GM21825 (cell line): ENCODE measurements at regions not wholly inside any gene's neighbourhood (a gene's known extent, or its start where the extent isn't known, plus 50 kb on each side); places are given as distances from the start of the nearest gene placed in this dataset.

Experiments used
- ATAC-seq: cut with Tn5 transposase; IDR thresholded peaks from one replicate; pipeline ENCODE4 v1.9.1; 2021; ENCODE audit warnings: mild to moderate bottlenecking, moderate library complexity; ENCODE audit not compliant: unreplicated experiment

DNA sequence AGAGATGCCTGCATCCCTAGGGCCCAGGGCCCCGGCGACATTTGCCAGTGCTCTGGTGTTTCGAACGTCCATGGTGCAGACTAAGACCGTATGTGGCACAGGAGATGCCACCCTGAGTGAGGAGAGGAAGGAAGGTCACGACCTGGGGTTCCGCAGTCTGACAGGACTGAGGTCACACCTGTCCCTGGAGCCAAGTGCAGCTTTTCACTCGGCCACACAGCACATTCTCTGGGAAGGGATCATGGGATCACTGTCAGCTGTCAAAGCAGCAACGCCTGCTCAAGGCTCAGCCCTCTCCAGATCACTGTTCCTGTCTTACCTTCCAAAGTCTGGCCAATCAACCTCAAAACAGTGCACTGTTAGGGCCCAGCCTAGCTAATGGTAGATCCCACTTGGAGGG lies 243.6 kb downstream of the SIPA1L2 start:
- no peak for ATAC-seq

DNA sequence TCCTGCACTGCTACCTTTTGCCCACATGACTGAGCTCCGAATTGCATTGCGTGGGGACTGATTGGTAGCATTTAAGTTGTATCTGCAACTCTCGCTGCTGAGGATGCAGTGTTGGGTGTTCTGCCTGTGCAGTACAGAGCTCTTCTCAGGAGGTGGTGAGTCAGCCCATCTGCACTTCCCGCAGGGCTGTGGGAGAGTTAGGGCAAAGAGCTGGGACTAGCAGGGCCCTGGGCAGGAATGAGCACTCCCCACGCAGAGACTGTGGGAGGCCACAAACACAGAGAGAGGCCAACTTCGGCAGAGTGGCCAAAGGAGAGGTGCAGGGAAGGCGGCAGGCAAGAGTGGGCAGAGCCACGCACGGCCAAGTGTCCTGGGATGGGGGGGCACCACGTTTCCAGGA lies 244.7 kb downstream of the SIPA1L2 start:
- ATAC-seq: no peak

DNA sequence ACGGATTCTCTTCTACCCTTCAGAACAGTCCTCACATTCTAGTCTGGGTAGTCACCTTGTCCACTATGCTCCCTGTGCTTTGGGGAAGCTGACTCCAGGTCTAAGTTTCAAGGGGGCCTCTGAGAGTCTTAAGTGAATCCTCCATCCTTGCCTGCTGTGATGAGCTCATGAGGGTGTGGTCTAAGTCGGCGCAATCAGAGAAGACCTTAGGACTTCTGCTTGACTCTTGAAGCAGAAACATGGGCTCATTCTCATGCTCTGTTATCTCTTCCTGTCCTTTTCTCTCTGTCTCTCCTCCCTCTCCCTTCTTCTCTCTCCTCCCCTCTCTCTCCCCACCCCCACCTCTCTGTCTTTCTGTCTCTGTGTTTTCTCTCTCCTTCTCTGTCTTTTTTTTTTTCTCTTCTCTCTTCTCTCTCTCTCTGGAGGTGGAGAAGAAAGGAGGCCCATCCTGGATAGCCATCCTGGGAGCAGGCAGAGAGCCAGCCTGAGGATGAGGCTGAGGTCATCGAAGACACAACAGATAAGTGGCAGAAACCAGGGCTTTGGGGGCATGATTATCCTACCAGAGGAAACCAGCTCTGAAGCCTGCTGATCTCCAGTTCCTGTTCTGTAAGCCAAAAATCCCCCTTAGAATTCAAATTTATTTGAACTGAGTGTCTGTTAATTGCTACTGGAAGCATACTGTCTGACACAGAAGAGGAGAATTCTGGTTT lies 245.6 kb downstream of the SIPA1L2 start:
- no peak for ATAC-seq

DNA sequence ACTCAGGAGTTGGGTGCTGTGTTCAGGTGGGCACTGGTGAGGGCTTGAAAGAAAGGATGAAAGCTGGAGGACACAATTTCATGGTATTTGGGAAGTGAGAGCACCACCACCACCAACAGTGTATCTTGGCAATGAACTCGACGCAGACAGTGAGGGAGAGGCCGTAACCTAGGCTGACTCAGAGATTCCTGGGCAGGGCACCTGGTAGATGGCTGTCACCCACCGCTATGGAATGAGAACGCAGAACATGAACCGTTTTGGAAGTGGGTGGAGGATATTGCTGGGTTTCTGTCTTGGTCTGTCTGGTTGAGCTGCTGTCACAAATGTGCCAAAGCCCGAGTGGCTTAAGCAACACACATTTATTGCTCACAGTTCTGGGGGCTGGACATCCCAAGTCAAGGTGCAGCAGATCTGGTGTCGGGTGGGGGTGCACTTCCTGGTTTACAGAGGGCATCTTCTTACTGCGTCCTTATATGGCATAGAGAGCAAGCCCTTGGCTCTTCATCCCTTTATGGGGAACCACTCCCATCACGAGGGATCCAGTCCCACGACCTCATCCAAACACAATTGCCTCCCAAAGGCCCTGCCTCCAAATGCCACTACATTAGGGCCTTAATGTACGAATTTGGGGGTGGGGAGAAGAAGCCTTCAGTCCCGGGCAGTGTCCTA lies 246.3 kb downstream of the SIPA1L2 start:
- ATAC-seq: no peak

DNA sequence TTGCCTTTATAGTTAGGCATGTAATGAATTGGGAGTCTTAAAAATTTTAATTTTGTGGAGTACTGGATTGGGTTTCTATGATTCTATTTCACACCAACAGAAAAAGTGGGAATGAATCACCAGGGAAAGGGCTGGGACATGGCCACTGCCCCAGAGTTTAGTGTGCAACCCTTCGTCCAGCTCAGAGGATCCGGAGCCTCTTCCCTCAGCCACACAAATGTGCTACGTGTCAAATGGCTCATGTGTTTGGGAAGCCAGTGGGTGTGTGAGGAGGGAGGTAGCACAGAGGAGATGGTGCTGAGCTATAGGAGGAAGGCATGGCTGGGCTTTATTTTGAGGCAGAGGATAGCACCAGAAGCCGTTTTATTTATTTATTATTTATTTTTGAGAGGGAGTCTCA lies 247.3 kb downstream of the SIPA1L2 start:
- no peak for ATAC-seq

DNA sequence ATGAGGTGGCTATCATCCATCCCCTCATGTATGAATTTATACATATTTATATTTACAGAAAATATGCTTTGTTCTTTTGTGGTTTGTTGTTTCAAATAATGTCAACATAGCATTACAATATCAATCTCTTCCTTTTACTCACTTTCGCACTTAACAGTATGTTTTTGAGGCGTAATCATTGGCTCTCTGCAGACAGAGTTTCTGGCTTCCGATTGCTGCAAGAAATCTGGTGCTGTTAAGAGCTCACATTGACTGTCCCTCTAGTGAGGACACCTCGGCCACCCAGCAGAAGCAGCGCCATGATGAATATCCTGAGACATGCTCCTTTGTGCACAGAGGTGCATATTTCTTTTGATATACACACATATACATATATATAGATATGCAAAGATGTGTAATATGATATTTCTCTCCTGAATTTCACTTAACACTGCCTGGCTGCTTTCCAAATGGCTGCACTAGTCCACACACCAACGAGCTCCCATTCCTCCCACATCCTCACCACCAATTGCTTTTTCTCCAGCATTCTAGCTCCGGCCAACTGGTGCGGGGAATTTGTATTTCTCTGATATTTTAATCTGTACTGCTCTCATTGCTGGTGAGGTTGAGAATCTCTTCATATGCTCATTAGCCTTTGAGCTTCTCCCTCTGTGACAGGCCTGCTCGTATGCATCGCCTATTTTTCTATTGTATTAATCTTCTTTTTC lies 248.4 kb downstream of the SIPA1L2 start:
- no peak for ATAC-seq

DNA sequence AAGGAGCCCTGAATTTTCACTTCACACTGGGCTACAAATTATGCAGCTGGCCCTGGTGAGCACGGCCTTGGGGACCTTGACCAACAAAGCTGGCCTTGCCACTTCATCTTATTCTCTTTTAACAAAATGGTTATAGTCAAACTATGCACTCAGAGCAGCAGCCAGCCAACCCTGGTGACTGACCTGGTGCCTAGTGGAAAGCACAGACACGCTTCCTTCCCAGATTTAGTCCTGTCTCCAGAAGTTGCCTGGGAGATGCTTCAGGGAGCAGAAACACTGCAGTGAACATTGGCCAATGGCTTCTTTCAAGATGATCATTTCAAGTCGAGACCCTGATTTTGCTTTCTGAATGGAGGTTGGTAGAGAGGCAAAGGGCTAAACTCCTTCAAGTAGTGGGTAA lies 249.3 kb downstream of the SIPA1L2 start:
- no peak for ATAC-seq

DNA sequence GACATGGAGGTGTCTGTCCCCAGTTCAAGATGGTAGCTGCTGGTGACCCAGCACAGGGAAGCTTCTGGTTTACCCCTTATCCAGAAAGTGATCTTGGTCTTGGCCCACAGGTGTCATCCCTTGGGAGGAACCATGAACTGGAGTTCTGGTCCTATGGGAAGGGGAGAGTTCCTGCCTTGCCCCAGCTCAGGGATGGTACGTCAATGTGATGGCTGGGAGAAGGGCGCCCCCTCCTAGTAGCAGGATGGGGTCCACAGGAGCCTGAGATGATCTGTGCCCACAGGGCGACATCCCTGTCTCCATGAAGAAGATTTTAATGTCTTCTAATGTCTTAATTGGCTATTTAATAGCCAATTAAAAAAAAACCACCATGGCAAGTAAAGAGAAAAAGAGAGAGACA lies 249.8 kb downstream of the SIPA1L2 start:
- ATAC-seq: no peak

DNA sequence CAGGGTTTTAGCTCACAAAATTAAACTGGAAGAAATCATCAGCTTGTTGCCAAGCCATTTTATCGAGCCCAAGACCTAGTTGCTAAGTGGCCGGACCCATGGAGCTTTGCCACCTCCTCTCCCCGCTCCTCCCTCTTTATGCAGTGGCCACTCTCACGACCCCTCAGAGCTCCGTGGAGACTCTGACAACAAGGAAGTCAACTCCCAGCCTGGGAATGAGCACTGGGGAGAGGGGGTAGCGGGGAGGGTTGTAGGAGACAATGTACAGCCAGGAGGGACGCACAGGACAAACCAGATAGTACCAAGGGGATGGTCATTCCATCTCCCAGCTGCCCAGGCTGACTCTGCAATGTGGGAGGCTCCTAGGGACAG lies 250.9 kb downstream of the SIPA1L2 start:
- ATAC-seq: no peak

DNA sequence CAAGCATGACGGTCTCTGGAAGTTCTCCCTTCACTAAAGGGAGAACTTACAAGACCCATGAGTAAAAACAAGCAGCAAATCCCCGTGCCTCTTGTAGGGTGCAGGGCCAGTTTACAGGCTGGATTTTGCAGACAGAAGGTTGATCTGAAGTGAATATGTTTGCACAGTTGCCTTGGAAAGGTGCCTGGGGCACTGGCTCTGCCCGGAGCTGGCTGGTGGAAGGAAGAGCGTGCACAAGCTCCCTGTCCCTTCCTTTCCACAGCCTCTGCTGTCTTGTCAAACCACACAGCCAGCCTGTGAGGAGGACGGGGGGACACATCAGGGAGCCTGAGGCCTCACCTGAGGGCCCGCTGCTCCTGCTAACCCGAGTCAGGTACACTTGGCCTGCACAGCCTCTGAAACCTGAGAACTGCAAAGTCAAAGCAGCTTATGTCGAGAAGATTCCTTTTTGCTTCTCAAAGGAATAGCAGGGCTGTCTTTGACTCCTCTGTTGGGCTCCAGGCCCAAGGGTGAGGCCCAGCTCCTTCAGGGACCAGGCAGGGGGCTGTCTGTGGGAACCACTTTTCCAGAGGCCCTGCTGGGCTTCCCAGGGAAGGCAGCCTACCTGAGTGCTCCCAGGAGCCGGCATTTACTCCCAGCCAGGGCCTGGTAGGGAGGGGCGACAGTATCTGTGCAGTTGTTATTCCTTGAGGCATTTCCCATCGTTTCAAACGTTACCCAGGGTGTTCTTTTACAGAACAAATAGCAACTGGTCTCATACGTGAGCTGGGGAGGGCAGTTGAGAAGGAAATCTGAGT lies 251.5 kb downstream of the SIPA1L2 start:
- ATAC-seq: no peak

DNA sequence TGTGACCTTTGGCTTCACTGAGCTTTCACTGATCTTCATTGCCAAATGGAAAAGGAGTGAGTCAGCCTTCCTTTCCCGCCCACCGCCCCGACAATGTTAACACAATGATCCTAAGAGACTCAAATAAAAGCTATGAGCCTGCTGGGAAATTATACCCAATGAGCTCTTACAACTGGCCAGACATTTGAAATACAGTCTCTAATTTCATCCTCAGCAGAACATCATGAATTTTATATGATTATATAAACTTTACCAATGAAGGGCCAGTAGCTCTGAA lies 252.5 kb downstream of the SIPA1L2 start:
- no peak for ATAC-seq

DNA sequence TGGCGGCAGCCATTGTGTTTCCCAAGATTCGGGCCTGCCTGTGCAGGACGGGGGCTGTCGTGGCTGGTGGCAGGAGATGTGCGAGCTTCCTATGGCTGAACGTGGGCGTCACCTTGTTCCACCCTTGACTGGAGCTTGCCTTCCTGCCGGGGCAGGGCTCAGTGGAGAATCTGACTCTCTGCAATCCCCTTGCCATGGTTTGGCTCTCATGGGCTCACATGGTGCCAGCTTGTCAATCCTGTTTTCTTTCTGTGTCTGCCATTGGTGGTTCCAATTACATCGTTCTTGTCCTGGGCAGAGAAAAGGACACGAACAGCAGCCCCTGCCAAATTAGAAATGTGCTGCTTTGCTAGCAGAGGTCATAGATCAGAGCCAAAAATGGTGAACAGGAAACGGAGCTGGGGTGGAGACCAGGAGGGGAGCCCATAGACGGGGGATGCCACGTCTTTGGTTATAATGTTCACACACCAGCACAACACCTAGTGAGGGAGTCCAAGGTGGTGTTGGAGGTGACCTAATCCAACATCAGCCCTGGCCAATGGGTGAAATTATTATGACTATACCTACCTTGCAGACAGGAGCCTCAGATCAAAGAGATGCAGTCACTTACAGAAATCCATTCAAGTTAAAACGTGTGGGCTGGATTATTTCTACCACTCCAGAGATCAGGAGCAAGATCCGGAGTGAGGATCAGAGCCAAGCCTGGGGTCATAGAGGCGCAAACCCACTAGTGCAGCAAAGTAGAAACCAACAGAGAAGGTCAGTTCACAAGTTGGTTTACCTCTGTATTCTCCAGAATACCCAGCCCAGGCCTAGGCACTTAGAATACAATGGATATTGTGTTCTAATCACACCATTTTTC lies 253.1 kb downstream of the SIPA1L2 start:
- ATAC-seq: no peak

DNA sequence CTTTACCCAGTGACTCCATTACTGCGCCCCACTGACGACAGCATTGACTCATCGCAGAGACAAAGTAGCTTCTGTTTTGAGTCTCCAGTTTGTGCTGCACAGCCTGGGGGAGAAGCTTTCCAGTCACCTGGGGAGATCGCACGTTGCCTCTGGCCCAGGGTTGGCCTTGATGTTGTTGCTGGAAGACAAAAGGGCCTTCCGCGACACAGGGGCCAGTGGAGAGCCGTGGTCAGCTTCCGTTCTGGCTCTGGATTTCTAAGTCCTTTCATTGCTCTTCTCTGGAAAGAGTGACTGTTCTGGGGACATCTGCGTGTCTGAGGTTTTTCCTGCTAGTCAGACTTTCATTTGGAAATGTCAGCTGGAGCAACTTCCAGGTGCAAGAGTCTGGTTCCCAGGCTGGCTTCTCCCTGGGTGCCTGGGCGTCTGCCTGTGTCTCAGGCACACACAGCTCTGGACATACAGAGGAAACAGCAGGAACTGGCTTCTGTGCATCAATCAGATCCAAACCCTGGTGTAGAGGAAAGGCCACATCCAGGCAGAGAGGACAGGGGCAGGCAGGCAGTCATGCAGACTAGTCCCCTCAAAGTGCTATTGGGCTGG lies 257.0 kb downstream of the SIPA1L2 start:
- no peak for ATAC-seq

DNA sequence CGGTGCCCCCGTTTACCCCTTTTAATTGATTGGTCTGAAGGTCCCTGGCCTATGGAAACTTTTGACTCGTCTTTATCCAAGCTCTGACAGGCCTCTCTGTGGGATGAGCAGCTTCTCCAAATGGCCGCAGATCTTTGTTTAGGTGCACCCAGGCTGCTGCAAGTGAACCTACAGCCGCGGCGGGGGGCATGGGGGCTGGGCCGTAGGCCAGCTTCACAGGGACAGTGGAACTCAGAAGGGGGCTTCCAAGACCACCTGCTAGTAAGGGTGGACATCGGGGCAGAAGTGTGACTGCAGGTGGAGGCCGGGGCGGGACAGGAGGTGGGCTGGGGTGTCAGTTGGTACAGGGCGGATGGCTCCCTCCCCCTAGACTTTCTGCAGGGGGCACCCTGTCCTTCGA lies 257.5 kb downstream of the SIPA1L2 start:
- ATAC-seq: no peak

DNA sequence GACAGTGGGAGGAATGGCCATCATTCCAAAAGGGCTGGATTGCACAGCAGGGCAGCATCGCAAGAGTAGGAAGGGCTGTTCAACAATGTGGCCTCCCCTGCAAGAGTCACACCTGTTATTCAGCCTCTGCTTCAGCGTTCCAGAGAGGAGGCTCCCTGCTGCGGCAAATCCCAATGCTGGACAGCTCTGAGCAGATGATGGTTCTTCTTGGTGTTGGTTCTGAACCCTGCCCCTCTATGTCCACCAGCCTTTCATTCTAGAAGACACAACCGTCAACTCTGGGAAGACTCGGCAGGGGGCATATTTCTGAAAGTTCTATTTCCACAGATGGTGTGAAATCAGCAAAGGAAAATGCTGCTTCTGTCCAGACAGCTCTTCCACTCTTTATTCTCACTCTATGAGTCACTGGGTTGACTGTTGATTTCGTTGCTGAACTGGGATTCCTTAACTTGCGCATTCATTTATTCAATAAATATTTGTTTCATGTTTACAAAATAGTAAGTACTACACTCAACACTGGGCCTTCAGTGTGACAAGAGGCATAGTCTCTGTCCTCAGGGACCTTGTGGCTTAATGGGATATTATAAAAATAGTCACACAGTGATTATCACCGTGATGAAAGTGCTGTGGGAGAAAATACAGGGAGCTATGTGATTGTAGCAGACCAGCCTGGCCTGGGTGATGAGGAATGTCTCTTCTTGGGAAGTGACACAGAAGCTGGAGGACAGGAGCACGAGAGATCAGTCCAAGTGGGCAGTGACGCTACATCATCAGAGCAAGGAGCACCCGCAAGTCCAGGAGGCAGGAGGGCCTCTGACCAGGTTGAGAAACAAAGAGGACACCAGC lies 260.3 kb downstream of the SIPA1L2 start:
- ATAC-seq: no peak

DNA sequence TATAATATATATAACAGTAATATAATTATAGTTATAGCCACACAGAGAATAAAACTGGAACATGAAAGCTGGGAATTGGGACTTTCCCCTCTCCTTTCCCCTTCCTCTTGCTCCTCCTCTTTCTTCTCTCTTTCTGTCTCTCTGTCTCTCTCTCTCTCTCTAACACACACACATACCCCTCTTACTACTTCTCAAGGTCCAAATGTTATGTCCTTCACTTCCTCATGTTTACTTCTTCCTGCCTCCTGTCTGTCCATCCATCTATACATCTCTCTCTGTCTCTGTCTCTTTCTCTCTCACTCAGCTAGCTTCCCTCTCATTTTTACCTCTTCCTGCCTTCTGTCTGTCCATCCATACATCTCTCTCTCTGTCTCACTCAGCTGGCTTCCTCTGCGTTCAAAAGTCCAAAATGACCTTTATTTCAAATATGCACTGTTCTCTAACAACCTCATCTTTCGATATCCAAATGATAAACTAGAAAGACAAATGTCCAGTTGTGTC lies 261.1 kb downstream of the SIPA1L2 start:
- ATAC-seq: no peak

DNA sequence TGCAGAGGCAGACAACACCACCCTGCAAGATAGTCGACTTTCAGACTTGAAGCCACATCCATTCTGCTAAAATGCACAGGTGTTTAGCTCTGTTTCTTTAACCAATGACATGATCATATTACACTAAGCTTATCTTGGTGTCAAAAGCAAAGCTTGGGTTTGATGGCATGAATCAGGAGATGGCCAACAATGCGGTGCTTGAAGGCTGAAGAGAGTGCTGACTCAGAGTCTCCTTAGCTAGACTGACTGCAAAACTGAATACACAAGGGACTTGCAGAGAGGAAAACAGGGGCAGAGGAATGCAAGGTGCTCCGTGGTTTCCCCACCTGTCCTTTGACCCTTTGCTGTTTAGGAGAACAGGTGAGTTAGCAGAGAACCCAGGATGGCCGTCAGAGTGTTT lies 262.6 kb downstream of the SIPA1L2 start:
- ATAC-seq: no peak

DNA sequence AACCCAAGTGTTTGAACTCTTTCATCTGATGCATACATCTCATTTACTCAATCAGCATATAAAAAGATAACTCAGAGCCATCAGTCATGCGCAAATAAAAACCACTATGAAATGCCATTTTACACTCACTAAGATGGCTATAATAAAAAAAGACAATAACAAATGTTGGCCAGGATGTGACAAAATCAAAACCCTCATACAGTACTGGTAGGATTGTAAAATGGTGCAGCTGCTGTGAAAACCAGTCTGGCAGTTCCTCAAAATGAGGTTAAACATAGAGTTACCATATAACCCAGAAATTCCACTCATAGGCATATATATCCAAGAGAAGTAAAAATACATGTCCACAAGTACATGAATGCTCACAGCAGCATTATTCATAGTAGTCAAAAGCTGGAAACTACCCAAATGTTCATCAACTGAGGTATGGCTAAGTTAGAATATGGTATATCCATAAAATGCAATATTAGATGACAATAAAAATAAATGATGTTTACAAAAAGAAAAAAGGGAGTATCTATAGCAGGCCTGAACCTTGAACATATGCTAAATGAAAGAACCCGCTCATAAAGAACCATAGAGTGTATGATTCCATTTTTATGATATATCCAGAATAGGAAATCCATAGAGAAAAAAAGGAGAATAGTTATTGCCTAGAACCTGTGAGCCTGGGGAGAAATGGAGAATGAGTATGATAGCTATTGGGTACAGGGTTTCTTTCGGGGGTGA lies 265.1 kb downstream of the SIPA1L2 start:
- ATAC-seq: no peak

DNA sequence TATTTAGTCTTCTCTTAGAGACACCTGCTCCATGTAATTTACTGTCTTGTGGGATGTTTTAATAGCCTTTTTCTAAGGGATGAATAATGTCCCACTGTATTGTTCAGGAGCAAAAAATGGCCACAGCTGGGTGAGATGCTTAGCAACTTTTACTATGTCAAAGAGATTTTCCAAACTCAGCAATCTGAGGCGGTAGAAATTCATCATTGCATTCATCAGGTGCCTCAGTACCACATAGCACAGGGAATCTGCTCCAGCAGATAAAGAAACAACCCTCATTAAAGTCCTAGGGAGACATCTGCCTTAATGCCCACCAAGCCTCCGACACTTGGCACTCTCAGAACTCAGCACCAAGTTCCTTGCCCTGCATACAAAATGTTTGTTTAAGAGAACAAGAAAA lies 266.9 kb downstream of the SIPA1L2 start:
- no peak for ATAC-seq
